GM18520 (cell line): ENCODE measurements at regions not wholly inside any gene's neighbourhood (a gene's known extent, or its start where the extent isn't known, plus 50 kb on each side); places are given as distances from the start of the nearest gene placed in this dataset.
"Not testable (repeated sequence)": the region's sequence is repeated elsewhere in the genome, so short reads cannot be mapped to it uniquely, and the experiment has no call there.

ENCODE experiments used
- ATAC-seq: cut with Tn5 transposase; IDR thresholded peaks from one replicate; pipeline ENCODE4 v1.9.1; 2021; ENCODE audit not compliant: unreplicated experiment

DNA sequence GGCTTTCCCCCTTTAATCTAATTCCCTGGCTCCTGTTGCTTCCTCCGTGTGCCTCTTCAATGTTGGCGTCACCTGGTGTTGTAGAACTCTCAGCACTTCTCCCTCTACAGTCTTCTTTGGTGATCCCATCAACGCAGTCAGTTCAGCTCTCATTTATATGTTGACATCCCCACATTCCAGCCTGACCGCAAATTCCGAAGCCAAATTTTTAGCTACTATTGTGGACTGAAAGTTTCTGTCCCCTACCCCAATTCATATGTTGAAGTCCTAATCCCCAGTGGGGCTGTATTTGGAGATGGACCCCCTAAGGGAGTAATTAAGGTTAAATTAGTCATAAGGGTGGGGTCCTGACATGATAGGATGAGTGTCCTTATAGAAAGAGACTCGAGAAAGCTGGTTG lies 210.6 kb upstream of the ADAMTSL1 start:
- no peak for ATAC-seq

DNA sequence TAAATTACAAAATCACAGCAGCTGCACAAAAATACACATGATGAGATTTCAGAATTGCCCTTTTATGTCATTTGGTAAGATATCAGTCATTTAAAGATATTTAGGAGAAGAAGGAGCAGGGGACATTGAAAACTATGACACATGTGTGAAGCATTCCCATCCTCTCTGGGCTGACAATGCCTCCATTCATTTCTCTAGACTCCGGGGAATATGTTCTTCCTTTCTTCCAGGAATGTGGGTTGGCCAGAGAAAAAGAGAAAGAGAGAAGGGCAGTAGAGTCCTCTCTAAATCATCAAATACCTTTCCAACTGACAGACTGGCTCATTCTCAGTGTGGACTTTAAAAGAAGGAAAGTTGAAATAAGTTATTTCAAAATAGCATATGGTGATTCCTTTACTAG lies 205.6 kb upstream of the ADAMTSL1 start:
- no peak for ATAC-seq

DNA sequence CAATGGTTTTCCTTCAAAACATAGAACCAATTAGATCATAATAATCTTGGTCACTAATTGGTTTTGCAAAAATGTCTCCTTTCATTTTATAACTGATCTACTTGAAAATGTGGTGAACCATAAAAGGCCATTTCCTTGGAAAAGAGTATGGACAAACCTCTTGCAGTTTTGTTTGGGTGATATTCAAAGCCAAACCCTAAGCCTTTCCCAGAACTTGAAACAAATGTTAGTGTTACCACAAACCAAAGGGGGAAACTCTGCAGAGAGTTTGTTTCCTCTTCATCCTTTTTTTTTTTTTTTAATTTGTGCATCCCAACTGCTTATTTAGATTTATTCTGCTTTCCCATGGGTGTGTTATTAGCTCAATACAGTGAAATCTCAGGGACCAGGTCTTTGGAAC lies 204.4 kb upstream of the ADAMTSL1 start:
- no peak for ATAC-seq

DNA sequence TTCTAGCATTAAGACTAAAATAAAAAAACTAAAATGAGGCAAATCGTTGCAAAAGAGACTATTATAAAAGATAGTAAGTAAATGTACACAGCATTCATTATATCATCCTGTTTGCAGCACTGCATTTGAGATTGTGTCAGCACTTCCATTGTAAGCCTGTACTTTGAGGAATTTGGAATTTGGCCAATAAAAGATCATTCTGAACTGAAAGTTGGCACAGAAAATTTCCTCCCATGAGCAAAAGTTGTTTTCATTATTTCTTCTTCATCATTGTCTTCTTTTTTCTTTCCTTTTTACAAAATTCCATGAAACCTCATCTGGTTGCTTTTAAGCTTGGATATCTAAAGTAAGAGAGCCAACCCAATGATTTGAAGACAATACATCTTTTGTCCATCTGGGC lies 199.3 kb upstream of the ADAMTSL1 start:
- no peak for ATAC-seq

DNA sequence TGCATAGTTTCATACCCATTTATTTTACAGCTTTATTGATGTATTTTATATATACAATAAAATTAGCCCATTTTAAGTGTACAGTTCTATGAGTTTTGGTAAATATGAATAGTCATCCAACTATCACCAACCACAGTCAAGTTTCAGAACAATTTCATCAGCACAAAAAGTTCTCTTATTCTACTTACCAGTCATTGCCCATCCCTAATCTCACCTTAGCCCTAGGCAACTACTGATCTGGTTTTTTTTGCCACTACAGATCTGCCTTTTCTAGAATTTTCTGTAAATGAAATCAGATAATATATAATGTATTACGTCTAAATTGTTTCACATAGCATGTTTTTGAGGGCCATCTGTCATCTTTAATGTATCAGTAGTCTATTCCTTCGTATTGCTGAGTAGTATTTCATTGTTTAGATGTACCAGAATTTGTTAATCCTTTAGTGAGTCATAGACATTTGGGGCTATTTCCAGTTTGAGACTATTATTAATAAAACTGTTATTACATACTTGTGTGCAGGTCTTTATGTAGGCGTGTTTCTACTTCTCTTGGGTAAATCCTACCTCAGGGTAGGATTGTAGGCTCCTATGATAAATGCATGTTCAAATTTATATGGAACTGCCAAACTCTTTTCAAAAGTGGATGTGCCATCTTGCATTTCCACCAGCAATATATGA lies 198.5 kb upstream of the ADAMTSL1 start:
- no peak for ATAC-seq

DNA sequence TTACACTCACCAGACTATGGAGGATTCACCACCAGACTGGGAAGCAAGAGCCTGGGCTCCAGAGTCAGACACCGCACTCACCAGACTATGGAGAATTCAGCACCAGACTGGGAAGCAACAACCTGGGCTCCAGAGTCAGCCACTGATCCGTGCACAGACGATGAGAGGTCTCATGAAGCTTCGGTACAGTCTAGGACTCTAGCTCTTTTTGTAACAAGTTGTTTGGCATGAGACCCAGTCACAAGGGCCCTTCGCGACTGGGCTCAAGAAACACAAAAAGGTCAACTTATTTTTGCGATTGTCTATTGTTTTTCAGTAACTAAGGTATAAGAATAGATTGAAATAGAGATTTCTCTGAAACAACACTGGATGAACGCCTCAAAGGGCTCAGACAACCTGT lies 192.7 kb upstream of the ADAMTSL1 start:
- no peak for ATAC-seq

DNA sequence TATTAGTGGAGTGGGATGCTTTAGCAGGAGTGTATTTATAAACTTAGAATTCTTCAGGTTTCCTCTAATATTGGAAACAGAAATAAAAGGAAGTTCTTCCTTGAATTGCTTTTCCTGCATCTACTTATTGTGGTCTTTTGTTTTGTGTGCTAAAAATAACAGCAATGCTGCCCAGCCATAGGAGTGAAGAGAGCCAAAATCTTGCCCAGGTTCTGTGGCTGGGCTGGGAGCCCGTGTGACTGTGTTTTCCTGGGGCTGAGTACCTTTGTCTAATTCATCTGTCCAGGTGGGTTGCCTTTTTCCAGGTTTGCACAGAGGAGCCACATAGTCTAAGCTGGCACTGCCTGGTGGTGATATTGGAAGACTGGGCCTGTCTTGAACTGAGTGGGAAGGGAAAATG lies 179.7 kb upstream of the ADAMTSL1 start:
- no peak for ATAC-seq

DNA sequence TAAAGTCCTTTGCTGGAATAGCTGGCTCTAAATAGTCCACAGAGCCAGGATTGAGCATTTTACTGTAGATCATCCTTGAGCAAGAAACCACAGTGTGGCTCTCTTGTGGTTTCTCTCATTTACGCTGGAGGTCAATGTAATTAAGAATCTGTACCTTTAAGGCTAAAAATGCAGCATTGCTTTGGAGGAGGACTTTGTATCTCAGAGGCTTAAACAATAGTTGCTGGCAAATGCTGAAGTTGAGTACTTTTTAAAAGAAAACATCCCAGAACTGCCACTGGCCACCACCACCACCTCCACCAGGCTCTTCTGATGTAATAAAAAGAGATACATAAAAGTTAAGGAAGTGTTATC lies 177.3 kb upstream of the ADAMTSL1 start:
- no peak for ATAC-seq

DNA sequence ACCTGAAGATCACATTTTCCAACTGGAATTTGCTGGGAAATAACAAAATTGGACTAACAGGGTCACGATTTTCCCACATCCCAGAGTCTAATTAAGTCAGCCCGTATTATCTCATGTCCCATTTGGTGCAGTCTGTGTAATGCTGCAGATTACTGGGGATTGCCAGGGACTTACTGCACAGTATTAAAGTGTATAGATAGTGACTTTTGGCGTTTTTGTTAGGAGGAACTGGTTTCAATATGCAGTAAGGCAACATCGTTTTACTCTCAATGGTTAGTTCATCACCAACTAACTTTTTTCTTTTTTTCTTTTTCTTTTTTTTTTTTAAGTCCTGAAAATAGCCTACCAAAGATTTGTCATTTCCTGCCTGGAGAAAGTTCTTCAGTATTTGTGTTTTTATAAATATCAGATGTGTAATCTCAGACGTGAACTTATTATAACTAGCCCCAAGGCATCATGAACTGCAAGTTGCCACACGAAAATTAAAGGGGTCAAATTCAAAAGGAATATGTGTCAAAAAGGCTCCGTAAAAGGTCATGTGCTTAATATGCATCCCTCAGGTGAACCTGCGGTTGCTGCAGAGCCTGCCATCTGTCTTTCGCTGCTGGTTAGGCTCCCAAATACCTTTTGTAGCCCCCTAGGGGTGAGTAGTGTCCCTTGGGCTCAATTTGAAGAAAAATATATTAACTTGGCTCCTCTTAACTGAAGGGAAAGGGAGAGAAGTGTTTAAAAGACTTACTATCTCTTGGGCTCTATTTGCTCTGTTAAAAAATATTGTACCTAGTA lies 176.7 kb upstream of the ADAMTSL1 start:
- no peak for ATAC-seq

DNA sequence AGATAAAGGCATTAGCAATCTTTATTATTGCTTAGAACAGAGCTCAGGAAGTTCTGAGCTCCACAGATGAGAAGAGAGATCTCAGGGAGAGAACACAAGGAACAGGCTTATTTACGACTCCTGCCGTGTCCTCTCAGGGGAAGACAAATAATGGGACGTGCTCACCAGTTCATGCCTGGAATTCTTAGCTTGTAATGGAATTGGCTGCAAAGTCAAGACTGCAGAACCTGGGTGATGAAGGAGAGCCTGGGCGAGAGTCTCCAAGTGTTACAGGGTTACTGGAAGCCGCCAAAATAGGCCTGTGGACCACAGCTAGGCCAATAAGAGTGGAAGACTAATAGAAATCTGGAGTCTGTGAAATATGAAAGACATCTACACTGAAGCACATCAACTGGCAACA lies 174.5 kb upstream of the ADAMTSL1 start:
- ATAC-seq: no peak

DNA sequence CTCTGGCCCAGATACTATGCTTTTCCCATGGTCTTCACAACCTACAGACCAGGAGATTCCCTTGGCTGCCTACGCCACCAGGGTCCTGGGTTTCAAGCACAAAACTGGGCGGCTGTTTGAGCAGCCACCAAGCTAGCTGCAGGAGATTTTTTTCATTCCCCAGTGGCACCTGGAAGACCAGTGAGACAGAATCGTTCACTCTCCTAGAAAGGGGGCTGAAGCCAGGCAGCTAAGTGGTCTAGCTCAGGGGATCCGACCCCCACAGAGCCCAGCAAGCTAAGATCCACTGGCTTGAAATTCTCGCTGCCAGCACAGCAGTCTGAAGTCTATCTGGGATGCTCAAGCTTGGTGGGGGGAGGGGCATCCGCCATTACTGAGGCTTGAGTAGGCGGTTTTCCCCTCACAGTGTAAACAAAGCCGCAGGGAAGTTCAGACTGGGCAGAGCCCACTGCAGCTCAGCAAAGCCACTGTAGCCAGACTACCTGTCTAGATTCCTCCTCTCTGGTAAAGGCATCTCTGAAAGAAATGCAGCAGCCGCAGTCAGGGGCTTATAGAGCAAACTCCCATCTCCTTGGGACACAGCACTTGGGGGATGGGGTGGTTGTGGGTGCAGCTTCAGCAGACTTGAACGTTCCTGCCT lies 168.7 kb upstream of the ADAMTSL1 start:
- not testable (repeated sequence) for ATAC-seq

DNA sequence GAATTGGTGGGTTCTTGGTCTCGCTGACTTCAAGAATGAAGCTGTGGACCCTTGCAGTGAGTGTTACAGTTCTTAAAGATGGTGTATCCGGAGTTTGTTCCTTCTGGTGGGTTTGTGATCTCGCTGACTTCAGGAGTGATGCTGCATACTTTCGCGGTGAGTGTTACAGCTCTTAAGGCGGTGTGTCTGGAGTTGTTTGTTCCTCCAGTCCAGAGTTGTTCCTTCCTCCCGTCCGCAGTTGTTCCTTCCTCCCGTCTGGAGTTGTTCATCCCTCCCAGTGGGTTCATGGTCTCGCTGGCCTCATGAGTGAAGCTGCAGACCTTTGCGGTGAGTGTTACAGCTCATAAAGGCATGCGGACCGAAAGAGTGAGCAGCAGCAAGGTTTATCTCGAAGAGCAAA lies 159.6 kb upstream of the ADAMTSL1 start:
- ATAC-seq: no peak

DNA sequence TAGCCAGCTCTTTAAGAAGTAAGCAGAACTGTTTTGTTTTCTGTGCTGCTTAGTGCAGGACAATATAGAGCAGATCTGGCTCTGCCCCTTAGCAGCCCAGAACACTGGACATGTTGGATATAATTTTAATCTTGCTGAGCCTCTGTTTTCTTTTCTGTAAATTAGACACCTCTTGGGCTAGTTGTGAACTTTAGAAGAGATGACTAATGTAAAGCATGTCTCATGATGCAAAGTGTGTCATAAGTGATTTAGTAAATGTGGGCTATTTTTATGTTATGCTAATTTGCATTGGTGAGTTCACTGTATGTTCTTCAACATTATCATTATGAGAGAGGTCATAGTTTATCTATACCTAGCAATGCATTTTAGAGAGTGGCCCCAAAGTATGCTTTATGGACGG lies 156.1 kb upstream of the ADAMTSL1 start:
- no peak for ATAC-seq

DNA sequence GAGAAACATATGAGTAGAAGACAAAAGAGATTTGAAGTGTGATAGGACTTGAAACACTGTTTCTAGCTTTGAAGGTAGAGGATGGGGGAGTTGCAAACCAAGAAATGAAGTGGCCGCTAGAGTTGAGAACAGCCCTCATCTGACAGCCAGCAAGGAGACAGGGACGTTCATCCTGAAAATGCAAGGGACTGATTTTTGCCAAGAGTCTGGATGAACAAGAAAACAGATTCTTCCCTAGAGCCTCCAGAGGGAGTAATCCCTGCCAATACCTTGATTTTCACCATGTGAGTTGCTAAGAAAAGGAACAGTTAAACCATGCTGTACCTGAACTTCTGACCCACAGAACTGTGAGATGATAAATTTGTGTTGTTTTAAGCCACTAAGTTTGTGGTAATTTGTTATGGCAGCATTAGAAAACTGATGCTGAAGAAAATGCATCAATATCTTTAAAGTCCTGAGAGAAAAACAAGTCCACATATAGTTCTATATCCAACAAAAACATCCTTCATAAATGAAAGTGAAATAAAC lies 154.0 kb upstream of the ADAMTSL1 start:
- ATAC-seq: no peak

DNA sequence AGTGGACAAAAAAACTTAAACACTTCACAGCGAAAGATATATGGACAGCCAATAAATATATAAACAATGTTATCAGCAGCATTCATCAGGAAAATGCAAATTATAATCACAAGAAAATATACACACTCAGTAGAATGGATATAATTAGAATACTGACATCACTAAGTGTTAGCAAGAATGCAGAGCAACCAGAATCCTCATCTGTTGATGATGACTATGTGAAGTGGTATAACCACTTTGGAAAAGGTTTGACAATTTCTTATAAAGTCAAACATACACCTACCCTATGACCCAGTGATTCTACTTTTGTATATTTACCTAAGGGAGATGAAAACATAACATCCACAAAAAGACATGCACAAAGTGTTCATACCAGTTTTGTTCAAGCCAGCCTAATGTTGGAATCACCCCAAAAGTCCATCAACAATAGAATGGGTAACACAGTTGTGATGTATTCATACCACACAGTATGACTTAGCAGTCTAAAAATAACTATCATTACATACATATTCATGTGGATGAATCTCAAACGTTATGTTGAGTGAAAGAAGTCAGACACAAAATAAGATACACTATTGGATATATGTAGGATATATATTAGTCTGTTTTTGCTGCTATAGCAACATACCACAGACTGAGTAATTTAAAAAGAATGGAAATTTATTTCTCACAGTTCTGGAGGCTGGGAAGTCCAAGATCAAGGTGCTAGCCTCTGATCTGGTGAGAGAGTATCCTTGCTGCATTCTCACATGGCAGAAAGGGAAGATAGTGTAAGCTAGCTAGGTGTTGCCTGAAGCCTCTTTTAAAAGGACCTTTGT lies 148.8 kb upstream of the ADAMTSL1 start:
- ATAC-seq: no peak

DNA sequence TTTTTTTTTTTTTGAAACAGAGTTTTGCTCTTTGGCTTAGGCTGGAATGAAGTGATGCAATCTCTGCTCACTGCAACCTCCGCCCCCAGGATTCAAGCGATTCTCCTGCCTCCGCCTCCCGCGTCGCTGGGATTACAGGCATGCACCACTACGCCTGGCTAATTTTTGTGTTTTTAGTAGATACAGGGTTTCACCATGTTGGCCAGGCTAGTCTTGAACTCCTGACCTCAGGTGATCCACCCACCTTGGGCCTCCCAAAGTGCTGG lies 148.3 kb upstream of the ADAMTSL1 start:
- ATAC-seq: not testable (repeated sequence)

DNA sequence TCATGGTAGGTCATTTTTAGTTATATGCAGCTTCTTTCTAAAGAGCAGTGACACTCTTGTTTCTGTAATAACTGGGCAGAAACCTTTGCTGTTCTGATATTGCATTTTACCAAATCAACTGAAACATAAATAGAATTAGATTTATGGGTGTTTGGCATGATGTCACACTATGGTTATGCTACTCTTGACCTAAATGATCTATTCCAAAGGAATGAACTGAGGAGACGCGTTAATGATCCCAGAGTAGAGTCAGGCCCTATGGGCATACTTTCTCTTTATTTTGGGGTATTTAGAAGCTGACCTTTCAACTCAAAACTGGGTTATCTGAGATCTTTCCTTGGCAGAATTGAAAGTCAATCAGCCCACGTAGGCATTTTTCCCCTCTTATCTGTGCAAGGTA lies 146.8 kb upstream of the ADAMTSL1 start:
- no peak for ATAC-seq

DNA sequence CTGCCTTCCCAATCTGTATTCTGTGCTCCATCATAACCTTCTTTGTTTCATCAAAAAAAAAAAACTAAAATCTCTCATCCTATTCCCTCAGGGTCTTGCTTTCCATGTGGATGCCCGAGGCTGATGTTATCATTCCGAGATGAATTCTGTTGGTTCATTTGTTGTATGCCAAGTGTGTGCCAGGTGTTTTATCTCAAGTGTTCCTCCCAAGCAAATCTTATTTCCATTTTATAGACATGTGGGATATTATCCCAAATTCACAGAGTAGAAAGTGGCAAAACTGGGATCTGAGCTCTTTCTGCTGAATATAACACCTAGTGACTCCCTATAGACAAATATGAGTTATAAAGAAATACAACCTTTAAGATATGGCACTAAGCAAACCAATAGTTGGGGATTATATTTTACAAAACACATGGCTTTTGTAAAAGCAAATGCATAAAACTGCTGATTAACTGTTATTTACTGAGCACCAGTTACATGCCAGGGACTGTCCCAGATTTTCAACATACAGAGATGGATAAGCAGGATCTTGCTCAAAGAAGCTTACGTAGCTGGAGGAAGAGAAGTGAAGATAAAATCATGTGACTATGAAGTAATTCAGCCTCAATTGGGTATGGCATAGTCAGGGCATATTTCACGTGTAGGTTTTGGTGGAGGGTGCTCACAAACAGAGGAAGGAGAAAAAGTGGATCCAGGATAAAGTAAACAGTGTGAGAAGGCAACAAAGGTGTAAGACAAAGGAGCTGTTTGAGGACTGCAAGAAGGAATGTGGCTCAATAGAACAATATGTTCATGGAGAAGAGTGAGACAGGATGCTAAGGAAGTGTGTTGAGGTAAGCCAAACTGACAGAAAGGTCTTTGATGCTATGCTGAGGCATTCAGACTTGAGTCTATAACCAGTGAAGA lies 143.3 kb upstream of the ADAMTSL1 start:
- ATAC-seq: no peak

DNA sequence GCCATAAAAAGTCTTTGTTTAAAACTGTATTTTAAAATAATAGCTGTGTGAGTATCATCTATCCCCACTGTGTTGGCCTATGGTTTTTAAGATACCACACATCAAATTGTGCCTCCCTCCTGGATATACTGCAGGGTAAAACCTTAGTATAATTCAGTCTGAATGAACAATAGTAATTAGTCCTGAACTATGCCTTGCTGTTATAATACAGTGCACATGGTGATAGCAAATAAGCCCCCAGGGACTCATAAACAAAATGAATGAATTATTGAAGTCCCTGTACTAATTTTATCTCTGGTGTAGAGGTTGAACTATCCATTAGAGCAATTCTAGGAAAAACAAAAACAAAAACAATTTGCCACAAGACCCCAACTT lies 142.7 kb upstream of the ADAMTSL1 start:
- ATAC-seq: no peak

DNA sequence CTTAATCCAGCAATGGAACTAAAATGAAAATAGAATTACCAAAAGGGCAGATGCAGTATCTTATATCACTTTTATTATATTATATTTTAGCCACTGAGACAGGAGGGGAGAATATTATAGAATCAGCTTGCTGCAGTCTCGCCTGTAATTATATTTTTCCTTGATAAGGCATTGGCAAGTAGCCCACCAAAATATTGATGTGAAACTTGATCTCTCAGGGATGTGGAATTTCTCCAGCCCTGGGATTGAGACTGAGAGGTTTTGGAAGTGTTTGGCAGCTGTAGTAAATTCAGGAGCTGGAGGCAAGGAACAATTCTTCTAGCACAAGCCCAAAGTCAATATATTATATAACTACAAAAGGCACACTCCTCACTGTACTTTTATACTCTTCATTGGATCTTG lies 142.1 kb upstream of the ADAMTSL1 start:
- ATAC-seq: no peak

DNA sequence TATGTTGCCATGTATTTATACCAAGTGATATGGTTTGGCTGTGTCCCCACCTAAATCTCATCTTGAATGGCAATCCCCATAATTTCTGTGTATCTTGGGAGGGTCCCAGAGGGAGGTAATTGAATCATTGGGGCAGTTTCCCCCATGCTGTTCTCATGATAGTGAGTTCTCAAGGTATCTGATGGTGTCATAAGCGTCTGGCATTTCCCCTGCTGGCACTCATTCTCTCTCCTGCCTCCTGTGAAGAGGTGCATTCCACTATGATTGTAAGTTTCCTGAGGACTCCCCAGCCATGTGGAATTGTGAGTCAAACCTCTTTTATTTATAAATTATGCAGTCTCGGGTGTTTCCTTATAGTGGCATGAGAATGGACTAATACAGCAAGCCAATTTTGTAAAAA lies 140.8 kb upstream of the ADAMTSL1 start:
- no peak for ATAC-seq
